HEK293T (cell line): ENCODE measurements at regions not wholly inside any gene's neighbourhood (a gene's known extent, or its start where the extent isn't known, plus 50 kb on each side); places are given as distances from the start of the nearest gene placed in this dataset.

Experiments
- BHLHE40 ChIP-seq: fragments of 450-650 bp; IDR thresholded peaks from 2 replicates; pipeline ENCODE4 v1.6.1; 2016; ENCODE audit warnings: mild to moderate bottlenecking, moderate library complexity, borderline replicate concordance
- CTBP1 ChIP-seq: fragments of 450-650 bp; IDR thresholded peaks from 2 replicates; pipeline ENCODE4 v1.6.1; 2016; ENCODE audit warnings: borderline replicate concordance
- FOXA1 ChIP-seq: fragments of 450-650 bp; IDR thresholded peaks from 2 replicates; pipeline ENCODE4 v1.6.1; 2016; ENCODE audit warnings: mild to moderate bottlenecking
- FOXK2 ChIP-seq: fragments of 450-650 bp; IDR thresholded peaks from 2 replicates; pipeline ENCODE4 v1.6.1; 2016; ENCODE audit warnings: mild to moderate bottlenecking
- FOXM1 ChIP-seq: fragments of 450-650 bp; IDR thresholded peaks from 2 replicates; pipeline ENCODE4 v1.6.1; 2017; ENCODE audit warnings: mild to moderate bottlenecking, borderline replicate concordance
- L3MBTL2 ChIP-seq: fragments of 450-650 bp; conservative IDR thresholded peaks from 2 replicates; pipeline ENCODE4 v1.6.1; 2016; ENCODE audit warnings: mild to moderate bottlenecking
- LEF1 ChIP-seq: fragments of 450-650 bp; IDR thresholded peaks from 2 replicates; pipeline ENCODE4 v1.6.1; 2017; ENCODE audit warnings: mild to moderate bottlenecking, borderline replicate concordance
- SP1 ChIP-seq: fragments of 450-650 bp; IDR thresholded peaks from 2 replicates; pipeline ENCODE4 v1.6.1; 2017
- SUZ12 ChIP-seq: fragments of 450-650 bp; IDR thresholded peaks from 2 replicates; pipeline ENCODE4 v1.6.1; 2016; ENCODE audit warnings: mild to moderate bottlenecking
- TF ChIP-seq, protein P1 (sequence below): fragments of 450-650 bp; IDR thresholded peaks from 2 replicates; pipeline ENCODE4 v1.6.1; 2016

DNA sequence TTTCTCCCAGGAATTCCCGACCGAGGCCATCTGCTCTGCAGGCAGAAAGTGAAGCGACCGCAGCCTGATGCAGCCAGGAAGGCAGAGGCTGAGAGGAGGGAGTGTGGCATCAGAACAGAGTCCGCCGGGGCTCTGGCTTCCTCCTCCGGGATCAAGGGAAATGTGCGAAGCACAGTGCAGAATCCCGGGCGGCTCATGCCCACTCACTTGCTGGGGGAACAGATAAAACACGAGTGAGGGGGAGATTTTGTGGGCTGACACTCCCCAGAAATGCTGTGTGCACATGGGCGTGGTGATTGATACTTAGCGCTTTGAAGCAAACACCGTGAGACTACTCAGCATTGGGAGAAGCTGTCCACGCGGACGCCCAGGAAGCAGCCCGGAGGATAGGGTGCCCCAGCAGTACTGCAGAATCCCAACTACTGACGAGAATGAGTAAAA is 75.3 kb upstream of the POMP start:
- no peak for TF ChIP-seq LEF1
- TF ChIP-seq FOXK2, result no peak
- no peak for TF ChIP-seq SP1
- TF ChIP-seq FOXA1, result no peak
- TF ChIP-seq CTBP1, result no peak
- no peak for TF ChIP-seq FOXM1
- TF ChIP-seq BHLHE40, result no peak
- TF ChIP-seq, protein P1, sequence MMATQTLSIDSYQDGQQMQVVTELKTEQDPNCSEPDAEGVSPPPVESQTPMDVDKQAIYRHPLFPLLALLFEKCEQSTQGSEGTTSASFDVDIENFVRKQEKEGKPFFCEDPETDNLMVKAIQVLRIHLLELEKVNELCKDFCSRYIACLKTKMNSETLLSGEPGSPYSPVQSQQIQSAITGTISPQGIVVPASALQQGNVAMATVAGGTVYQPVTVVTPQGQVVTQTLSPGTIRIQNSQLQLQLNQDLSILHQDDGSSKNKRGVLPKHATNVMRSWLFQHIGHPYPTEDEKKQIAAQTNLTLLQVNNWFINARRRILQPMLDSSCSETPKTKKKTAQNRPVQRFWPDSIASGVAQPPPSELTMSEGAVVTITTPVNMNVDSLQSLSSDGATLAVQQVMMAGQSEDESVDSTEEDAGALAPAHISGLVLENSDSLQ, result no peak
- TF ChIP-seq L3MBTL2, result no peak
- no peak for TF ChIP-seq SUZ12
